Neutrophil (primary cell): ENCODE measurements at regions not wholly inside any gene's neighbourhood (a gene's known extent, or its start where the extent isn't known, plus 50 kb on each side); places are given as distances from the start of the nearest gene placed in this dataset.
"Not testable (repeated sequence)": the region's sequence is repeated elsewhere in the genome, so short reads cannot be mapped to it uniquely, and the experiment has no call there.

ENCODE experiments used
- H3K27ac ChIP-seq: fragments of 200-600 bp; sonication (generic); 2 replicates; pipeline ENCODE4 v1.5.1; 2016; ENCODE audit warnings: mild to moderate bottlenecking, moderate library complexity
- H3K27me3 ChIP-seq: fragments of 200-600 bp; sonication (generic); 2 replicates; pipeline ENCODE4 v1.6.0; 2016; ENCODE audit warnings: mild to moderate bottlenecking
- H3K36me3 ChIP-seq: fragments of 200-600 bp; sonication (generic); 2 replicates; pipeline ENCODE4 v1.5.1; 2017
- H3K4me1 ChIP-seq, 2 experiments: fragments of 200-600 bp in 1 of 2; sonication (generic) in 1 of 2; 1 replicate in 1 of 2; 2 replicates in 1 of 2; pipeline versions ENCODE4 v1.5.1 to v1.6.1; 2013 to 2016; ENCODE audit warnings: low read depth in 1 of 2, low read length in 1 of 2, mild to moderate bottlenecking in 1 of 2, moderate library complexity in 1 of 2; ENCODE audit not compliant: control insufficient read depth in 1 of 2, insufficient read depth in 1 of 2
- H3K4me3 ChIP-seq, 2 experiments: fragments of 200-600 bp in 1 of 2; sonication (generic) in 1 of 2; 1 replicate in 1 of 2; 2 replicates in 1 of 2; pipeline ENCODE4 v1.5.1; 2013 to 2016; ENCODE audit warnings: low read depth in 1 of 2, low read length in 1 of 2, mild to moderate bottlenecking in 1 of 2, moderate library complexity in 1 of 2
- H3K9me3 ChIP-seq: fragments of 200-600 bp; sonication (generic); 2 replicates; pipeline ENCODE4 v1.5.1; 2016
- CTCF ChIP-seq: fragments of 200-600 bp; sonication (generic); IDR thresholded peaks from 2 replicates; pipeline ENCODE4 v1.5.1; 2016; ENCODE audit warnings: antibody characterized with exemption

GRCh38 chr3:75610773-75611172 is 53.4 kb upstream of the FRG2C start:
- Histone ChIP-seq H3K4me1 (no peaks in the 10 kb centered on the region), H3K27me3 (peaks cover 28% of the 10 kb centered on the region), H3K36me3 (no peaks in the 10 kb centered on the region), H3K27ac (no peak overlapping the region), H3K9me3 (no peaks in the 10 kb centered on the region), H3K4me3 (no peak overlapping the region)
- TF ChIP-seq CTCF = no peak

- H3K36me3 ChIP-seq, H3K4me3 ChIP-seq, H3K27ac ChIP-seq, H3K9me3 ChIP-seq, H3K4me1 ChIP-seq: not testable (repeated sequence)
- H3K27me3 ChIP-seq = peaks cover 35% of the 10 kb centered on the region
Observed at GRCh38 chr3:75611724-75612460, 52.2 kb upstream of the FRG2C start.
